ENCODE measurements at regions not wholly inside any gene's neighbourhood (a gene's known extent, or its start where the extent isn't known, plus 50 kb on each side); places are given as distances from the start of the nearest gene placed in this dataset.
"Not testable (repeated sequence)": the region's sequence is repeated elsewhere in the genome, so short reads cannot be mapped to it uniquely, and the experiment has no call there.

DNA sequence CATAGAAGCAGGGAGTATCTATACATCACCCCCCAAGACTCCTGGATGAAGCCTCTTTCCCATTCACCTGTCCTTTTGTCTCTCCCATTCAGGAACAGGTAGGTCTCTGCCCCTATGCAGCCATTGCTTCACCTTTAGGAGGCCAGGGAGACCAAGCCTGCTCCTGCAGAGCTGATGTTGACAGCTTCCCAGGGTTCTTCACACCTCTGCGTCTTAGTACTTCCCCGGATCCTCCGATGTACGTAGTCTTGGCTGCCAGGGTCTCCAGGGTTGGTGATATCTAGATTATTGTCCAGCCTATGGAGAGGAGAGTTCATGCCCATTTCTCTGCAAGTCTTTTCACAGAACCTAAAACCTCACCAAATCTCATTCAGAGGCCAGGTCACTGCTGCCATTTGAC is 365.7 kb upstream of the KLF6 start:
- ATAC-seq (no peak), DNase-seq (no peak)
- TF ChIP-seq CTCF (IDR thresholded peaks at IDR 0.05 in 4 of 5, conservative IDR thresholded peaks at IDR 0.05 in 1 of 5): no peak
- no peak for TF ChIP-seq POLR2A (IDR thresholded peaks at IDR 0.05)
- H3K9me3 ChIP-seq: no peaks in the 10 kb centered on the region
- no peak overlapping the region for H3K4me3 ChIP-seq
- H3K36me3 ChIP-seq: no peaks in the 10 kb centered on the region
- in situ Hi-C loops (cut with MboI; ENCODE audit: low sequenced_read_pairs in 4 of 4): no loop called here
- H3K4me1 ChIP-seq: peaks cover 6 to 7% of the 10 kb centered on the region in 2 donors
- H3K27ac ChIP-seq: no peak overlapping the region
- H3K27me3 ChIP-seq: no peaks in the 10 kb centered on the region
- intact Hi-C loops (cut with DNase I; ENCODE audit: low total_unique reads): no loop called here

- H3K4me1 ChIP-seq; H3K27me3 ChIP-seq; DNase-seq; H3K27ac ChIP-seq; in situ Hi-C loops (cut with MboI; ENCODE audit: low sequenced_read_pairs in 4 of 4); ATAC-seq; H3K36me3 ChIP-seq; H3K4me3 ChIP-seq; intact Hi-C loops (cut with DNase I; ENCODE audit: low total_unique reads); H3K9me3 ChIP-seq: not testable (repeated sequence)
Observed at GRCh38 chr10:4149460-4149859, 364.5 kb upstream of the KLF6 start.

- ATAC-seq (no peak), DNase-seq (no peak)
- Histone ChIP-seq H3K36me3 (no peaks in the 10 kb centered on the region), H3K9me3 (no peaks in the 10 kb centered on the region), H3K27me3 (no peaks in the 10 kb centered on the region), H3K4me1 (no peaks in the 10 kb centered on the region), H3K27ac (no peak overlapping the region), H3K4me3 (no peak overlapping the region)
- in situ Hi-C loops (cut with MboI; ENCODE audit: low sequenced_read_pairs in 4 of 4) (no loop called here), intact Hi-C loops (cut with DNase I; ENCODE audit: low total_unique reads) (no loop called here)
- TF ChIP-seq POLR2A (IDR thresholded peaks at IDR 0.05) (no peak), CTCF (IDR thresholded peaks at IDR 0.05 in 4 of 5, conservative IDR thresholded peaks at IDR 0.05 in 1 of 5) (no peak)
Observed at GRCh38 chr10:4147245-4147644, 362.2 kb upstream of the KLF6 start.

DNA sequence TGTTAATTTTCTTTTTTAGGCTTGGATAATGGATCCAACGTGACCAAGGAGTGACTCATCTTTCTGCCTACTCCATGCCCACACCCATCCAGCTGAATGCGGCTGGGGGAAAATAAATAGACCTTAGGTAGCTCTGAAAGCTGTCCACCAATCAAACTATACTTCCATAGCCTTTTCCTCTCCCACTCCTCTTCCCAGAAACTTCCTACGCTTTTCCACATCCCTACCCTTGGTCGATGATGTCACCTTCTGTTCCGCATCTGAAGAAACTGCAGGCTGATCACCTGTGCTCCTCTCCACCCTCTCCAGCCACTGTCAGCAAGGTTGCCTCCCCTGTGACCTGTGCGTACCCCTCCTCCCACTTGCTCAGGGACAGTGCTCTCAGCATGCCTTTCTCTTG is 359.8 kb upstream of the KLF6 start:
- H3K27ac ChIP-seq: no peak overlapping the region
- H3K27me3 ChIP-seq: no peaks in the 10 kb centered on the region
- intact Hi-C loops (cut with DNase I; ENCODE audit: low total_unique reads) (no loop called here), in situ Hi-C loops (cut with MboI; ENCODE audit: low sequenced_read_pairs in 4 of 4) (no loop called here)
- H3K36me3 ChIP-seq: no peaks in the 10 kb centered on the region
- H3K9me3 ChIP-seq: peaks cover 0 to 5% (median 0%) of the 10 kb centered on the region in 3 donors
- TF ChIP-seq CTCF (IDR thresholded peaks at IDR 0.05 in 4 of 5, conservative IDR thresholded peaks at IDR 0.05 in 1 of 5) (no peak), POLR2A (IDR thresholded peaks at IDR 0.05) (no peak)
- ATAC-seq: no peak
- H3K4me1 ChIP-seq: no peaks in the 10 kb centered on the region
- H3K4me3 ChIP-seq: no peak overlapping the region
- no peak for DNase-seq

DNA sequence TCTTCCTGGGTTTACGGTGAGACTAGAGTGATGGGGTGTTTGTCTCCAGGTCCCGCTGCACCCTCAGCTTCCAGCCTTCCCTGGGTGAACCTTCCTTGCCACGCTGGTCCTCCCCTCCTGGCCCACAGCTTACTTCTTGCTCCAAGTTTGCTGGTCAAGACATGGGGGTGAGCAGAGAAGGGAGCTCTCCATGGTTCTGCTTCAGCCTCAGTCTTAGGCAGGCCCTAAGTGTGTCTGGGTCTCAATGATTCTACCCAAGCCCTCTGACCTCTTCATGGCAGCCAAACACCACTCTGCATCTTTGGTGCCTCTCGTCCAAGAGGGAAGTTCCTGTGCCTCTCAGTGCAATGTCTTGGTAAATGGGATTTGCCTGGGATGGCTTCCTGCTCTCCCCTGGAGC is 356.5 kb upstream of the KLF6 start:
- TF ChIP-seq CTCF (IDR thresholded peaks at IDR 0.05 in 4 of 5, conservative IDR thresholded peaks at IDR 0.05 in 1 of 5): no peak
- no peak for TF ChIP-seq POLR2A (IDR thresholded peaks at IDR 0.05)
- ATAC-seq: no peak
- Histone ChIP-seq H3K9me3 (peaks cover 0 to 5% (median 0%) of the 10 kb centered on the region in 3 donors), H3K36me3 (no peaks in the 10 kb centered on the region), H3K27ac (no peak overlapping the region), H3K4me1 (no peaks in the 10 kb centered on the region), H3K4me3 (no peak overlapping the region), H3K27me3 (no peaks in the 10 kb centered on the region)
- intact Hi-C loops (cut with DNase I; ENCODE audit: low total_unique reads): no loop called here
- no peak for DNase-seq
- in situ Hi-C loops (cut with MboI; ENCODE audit: low sequenced_read_pairs in 4 of 4): no loop called here
